ENCODE measurements at regions not wholly inside any gene's neighbourhood (a gene's known extent, or its start where the extent isn't known, plus 50 kb on each side); places are given as distances from the start of the nearest gene placed in this dataset.

DNA sequence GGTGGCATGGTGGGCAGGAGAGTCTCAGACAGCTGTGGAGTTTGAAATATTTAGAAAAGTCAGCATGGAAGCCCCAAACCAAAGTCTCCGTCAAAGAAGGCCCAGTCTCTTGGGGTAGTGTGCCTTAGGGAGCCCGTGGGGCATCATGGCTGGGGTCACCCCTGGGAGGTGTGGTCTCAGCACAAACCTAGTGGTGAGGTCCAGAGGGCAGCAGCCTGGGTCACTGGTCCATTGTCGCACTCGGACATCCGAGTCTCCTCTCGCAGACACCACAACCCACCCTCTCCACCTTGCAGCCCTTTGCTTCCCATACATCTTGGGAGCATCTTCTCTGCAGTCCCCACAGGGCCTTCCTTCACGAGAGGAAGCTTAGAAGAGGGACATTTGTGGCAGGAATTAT, 588.0 kb upstream of the TMEM132C start:
- intact Hi-C loops (cut with DNase I; ENCODE audit: low total_unique reads): no loop called here
- no peak for DNase-seq
- WGBS, 5 donors: 69 to 84% (median 78%) methylated on average over 7 of the region's 7 CpGs
- H3K27ac ChIP-seq: no peak overlapping the region
- no peaks in the 10 kb centered on the region for H3K9me3 ChIP-seq
- TF ChIP-seq POLR2A (IDR thresholded peaks at IDR 0.05) (no peak), POLR2AphosphoS5 (IDR thresholded peaks at IDR 0.05) (no peak)
- TF ChIP-seq, protein P1, sequence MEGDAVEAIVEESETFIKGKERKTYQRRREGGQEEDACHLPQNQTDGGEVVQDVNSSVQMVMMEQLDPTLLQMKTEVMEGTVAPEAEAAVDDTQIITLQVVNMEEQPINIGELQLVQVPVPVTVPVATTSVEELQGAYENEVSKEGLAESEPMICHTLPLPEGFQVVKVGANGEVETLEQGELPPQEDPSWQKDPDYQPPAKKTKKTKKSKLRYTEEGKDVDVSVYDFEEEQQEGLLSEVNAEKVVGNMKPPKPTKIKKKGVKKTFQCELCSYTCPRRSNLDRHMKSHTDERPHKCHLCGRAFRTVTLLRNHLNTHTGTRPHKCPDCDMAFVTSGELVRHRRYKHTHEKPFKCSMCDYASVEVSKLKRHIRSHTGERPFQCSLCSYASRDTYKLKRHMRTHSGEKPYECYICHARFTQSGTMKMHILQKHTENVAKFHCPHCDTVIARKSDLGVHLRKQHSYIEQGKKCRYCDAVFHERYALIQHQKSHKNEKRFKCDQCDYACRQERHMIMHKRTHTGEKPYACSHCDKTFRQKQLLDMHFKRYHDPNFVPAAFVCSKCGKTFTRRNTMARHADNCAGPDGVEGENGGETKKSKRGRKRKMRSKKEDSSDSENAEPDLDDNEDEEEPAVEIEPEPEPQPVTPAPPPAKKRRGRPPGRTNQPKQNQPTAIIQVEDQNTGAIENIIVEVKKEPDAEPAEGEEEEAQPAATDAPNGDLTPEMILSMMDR (IDR thresholded peaks at IDR 0.05 in 8 of 11, conservative IDR thresholded peaks at IDR 0.05 in 3 of 11): no peak
- no peaks in the 10 kb centered on the region for H3K27me3 ChIP-seq (replicated peaks in 1 of 7)
- H3K4me3 ChIP-seq: no peak overlapping the region
- H3K4me1 ChIP-seq: no peaks in the 10 kb centered on the region
- H3K36me3 ChIP-seq: no peaks in the 10 kb centered on the region

DNA sequence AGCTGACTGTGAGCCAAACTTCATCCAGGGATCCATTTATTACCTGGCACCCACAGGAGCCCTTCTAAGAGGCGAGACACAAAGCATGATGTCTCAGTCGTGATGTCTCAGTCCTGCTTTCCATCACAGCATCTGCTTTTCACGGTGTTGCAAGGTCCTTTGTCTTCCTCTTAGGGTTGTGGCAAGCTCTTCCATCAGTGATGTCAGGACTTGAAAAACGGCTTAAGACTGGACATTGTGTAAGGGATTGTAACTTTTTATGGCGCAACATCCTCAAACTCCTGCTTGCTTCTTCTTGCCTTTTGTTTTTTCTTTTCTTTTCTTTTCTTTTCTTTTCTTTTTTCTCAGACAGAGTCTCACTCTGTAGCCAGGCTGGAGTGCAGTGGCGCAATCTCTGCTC, 586.5 kb upstream of the TMEM132C start:
- Histone ChIP-seq H3K9me3 (no peaks in the 10 kb centered on the region), H3K27me3 (replicated peaks in 1 of 7) (no peaks in the 10 kb centered on the region), H3K27ac (no peak overlapping the region), H3K4me3 (no peak overlapping the region), H3K4me1 (no peaks in the 10 kb centered on the region), H3K36me3 (no peaks in the 10 kb centered on the region)
- no peak for TF ChIP-seq POLR2A (IDR thresholded peaks at IDR 0.05)
- TF ChIP-seq, protein P1 (IDR thresholded peaks at IDR 0.05 in 8 of 11, conservative IDR thresholded peaks at IDR 0.05 in 3 of 11): no peak
- no peak for TF ChIP-seq POLR2AphosphoS5 (IDR thresholded peaks at IDR 0.05)
- WGBS, 5 donors: 49 to 72% (median 66%) methylated on average over 6 of the region's 6 CpGs
- DNase-seq: no peak
- intact Hi-C loops (cut with DNase I; ENCODE audit: low total_unique reads): no loop called here

DNA sequence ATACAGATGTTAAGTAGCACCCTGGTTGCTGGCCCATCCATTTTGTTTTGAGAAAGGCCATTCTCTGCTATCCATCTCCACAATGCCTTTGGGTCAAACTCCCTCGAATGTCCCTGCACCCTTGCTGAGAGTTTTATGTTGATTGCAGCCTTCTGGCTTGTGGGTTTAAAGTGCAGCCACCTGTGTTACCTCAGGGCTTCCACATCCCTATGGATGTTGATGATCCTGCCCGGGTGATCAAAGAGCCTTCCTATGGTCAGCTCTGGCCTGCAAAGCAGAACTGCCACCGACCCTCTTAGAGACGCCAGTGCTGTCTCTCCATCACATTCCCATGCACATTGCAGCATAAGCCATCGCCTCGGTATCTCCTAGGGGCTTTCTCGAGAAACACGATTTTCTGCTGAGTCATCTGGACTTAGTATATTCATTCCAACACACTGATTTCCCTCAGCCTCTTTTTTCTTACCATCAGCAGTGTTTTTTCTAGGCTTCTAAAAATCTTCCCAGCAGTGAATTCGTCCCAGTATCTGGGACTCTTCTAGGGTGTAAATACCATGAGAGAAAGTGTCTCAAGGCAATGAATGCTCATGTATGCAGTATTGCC, 585.7 kb upstream of the TMEM132C start:
- Histone ChIP-seq H3K27ac (no peak overlapping the region), H3K36me3 (no peaks in the 10 kb centered on the region), H3K4me1 (no peaks in the 10 kb centered on the region), H3K4me3 (no peak overlapping the region), H3K9me3 (no peaks in the 10 kb centered on the region), H3K27me3 (replicated peaks in 1 of 7) (no peaks in the 10 kb centered on the region)
- TF ChIP-seq POLR2AphosphoS5 (IDR thresholded peaks at IDR 0.05) (no peak), POLR2A (IDR thresholded peaks at IDR 0.05) (no peak)
- TF ChIP-seq, protein P1 (IDR thresholded peaks at IDR 0.05 in 8 of 11, conservative IDR thresholded peaks at IDR 0.05 in 3 of 11): no peak
- intact Hi-C loops (cut with DNase I; ENCODE audit: low total_unique reads): no loop called here
- no peak for DNase-seq
- WGBS, 5 donors: 66 to 79% (median 73%) methylated on average over 9 of the region's 9 CpGs

DNA sequence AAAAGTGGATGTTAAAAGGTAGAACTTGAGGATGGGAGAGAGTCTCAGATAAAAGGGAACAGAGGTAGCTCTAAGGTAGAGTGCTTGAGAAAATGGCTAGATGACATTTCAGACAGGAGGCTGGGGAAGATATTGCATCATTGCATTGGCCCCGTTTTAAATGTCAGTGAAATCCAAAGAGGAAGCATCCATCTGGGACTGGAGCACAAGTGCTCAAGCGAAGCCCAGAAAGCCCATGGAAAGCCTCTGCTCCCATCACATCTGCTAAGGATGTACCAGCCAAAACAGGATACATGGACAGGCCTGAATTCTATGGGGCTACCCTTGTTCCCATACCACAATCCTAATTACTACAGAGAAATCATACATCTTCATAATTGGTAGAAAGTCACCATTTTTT, 581.5 kb upstream of the TMEM132C start:
- H3K27me3 ChIP-seq (replicated peaks in 1 of 7): no peaks in the 10 kb centered on the region
- intact Hi-C loops (cut with DNase I; ENCODE audit: low total_unique reads): no loop called here
- H3K36me3 ChIP-seq: no peaks in the 10 kb centered on the region
- no peak for DNase-seq
- 47 to 85% (median 59%) methylated on average over 2 of the region's 2 CpGs for WGBS, 5 donors
- H3K4me3 ChIP-seq: no peak overlapping the region
- no peak overlapping the region for H3K27ac ChIP-seq
- no peaks in the 10 kb centered on the region for H3K4me1 ChIP-seq
- TF ChIP-seq POLR2A (IDR thresholded peaks at IDR 0.05): no peak
- TF ChIP-seq POLR2AphosphoS5 (IDR thresholded peaks at IDR 0.05): no peak
- TF ChIP-seq, protein P1 (IDR thresholded peaks at IDR 0.05 in 8 of 11, conservative IDR thresholded peaks at IDR 0.05 in 3 of 11): no peak
- no peaks in the 10 kb centered on the region for H3K9me3 ChIP-seq
